Left renal cortex interstitium (tissue), 4 donors: ENCODE measurements at regions not wholly inside any gene's neighbourhood (a gene's known extent, or its start where the extent isn't known, plus 50 kb on each side); places are given as distances from the start of the nearest gene placed in this dataset.
"Not testable (repeated sequence)": the region's sequence is repeated elsewhere in the genome, so short reads cannot be mapped to it uniquely, and the experiment has no call there.

Experiments used
- DNase-seq, 4 donors: peaks; one replicate each; pipeline ENCODE4 v3.0.0-alpha.2; 2013; ENCODE audit warnings: low read depth in 4 of 4, low spot score in 2 of 4, missing footprints in 1 of 4

- no peak for DNase-seq
Observed at GRCh38 chr6:3529721-3530120, 72.9 kb upstream of the SLC22A23 start.

- DNase-seq = no peak
Observed at GRCh38 chr6:3529232-3529631, 72.4 kb upstream of the SLC22A23 start.

- DNase-seq = not testable (repeated sequence)
Observed at GRCh38 chr6:3528081-3528671, 71.3 kb upstream of the SLC22A23 start.

GRCh38 chr6:3527651-3527977 lies 70.8 kb upstream of the SLC22A23 start:
- no peak for DNase-seq

- no peak for DNase-seq
Observed at GRCh38 chr6:3526962-3527650, 70.3 kb upstream of the SLC22A23 start.

- no peak for DNase-seq
Observed at GRCh38 chr6:3525915-3526314, 69.1 kb upstream of the SLC22A23 start.

GRCh38 chr6:3524456-3524855 lies 67.6 kb upstream of the SLC22A23 start:
- no peak for DNase-seq

GRCh38 chr6:3523966-3524365 lies 67.1 kb upstream of the SLC22A23 start:
- no peak for DNase-seq

GRCh38 chr6:3523271-3523670 lies 66.4 kb upstream of the SLC22A23 start:
- DNase-seq = no peak

GRCh38 chr6:3522561-3523260 lies 65.9 kb upstream of the SLC22A23 start:
- DNase-seq = no peak

- no peak for DNase-seq
Observed at GRCh38 chr6:3520281-3521230, 63.7 kb upstream of the SLC22A23 start.

- no peak for DNase-seq
Observed at GRCh38 chr6:3518356-3519190, 61.7 kb upstream of the SLC22A23 start.

GRCh38 chr6:3517350-3517749 lies 60.5 kb upstream of the SLC22A23 start:
- DNase-seq = no peak

- DNase-seq = no peak
Observed at GRCh38 chr6:3516092-3516491, 59.2 kb upstream of the SLC22A23 start.

GRCh38 chr6:3515669-3516068 lies 58.8 kb upstream of the SLC22A23 start:
- no peak for DNase-seq

GRCh38 chr6:3513416-3513815 lies 56.6 kb upstream of the SLC22A23 start:
- no peak for DNase-seq

GRCh38 chr6:3512832-3513231 lies 56.0 kb upstream of the SLC22A23 start:
- DNase-seq = no peak

GRCh38 chr6:3510617-3511016 lies 53.8 kb upstream of the SLC22A23 start:
- DNase-seq = no peak

- DNase-seq = no peak
Observed at GRCh38 chr6:3510178-3510577, 53.3 kb upstream of the SLC22A23 start.

- no peak for DNase-seq
Observed at GRCh38 chr6:3509336-3509735, 52.5 kb upstream of the SLC22A23 start.
